HepG2 (cell line): ENCODE measurements at regions not wholly inside any gene's neighbourhood (a gene's known extent, or its start where the extent isn't known, plus 50 kb on each side); places are given as distances from the start of the nearest gene placed in this dataset.
A peak's percentile ranks its signal among the peaks of the same experiment; 100 is the strongest.

Source experiments
- AGO2 ChIP-seq: fragments of 200-400 bp; formaldehyde crosslinking; optimal IDR thresholded peaks from 2 replicates; pipeline ENCODE3; 2017; ENCODE audit warnings: mild to moderate bottlenecking, low read depth, low read length, moderate library complexity
- GABPA ChIP-seq, 2 experiments: IDR thresholded peaks; 2 replicates each; pipeline ENCODE4 v1.6.1; 2011 to 2016; ENCODE audit warnings: low read depth in 2 of 2, low read length in 1 of 2, missing biosample characterization in 1 of 2, missing genetic modification characterization in 1 of 2
- HMG20B ChIP-seq: conservative IDR thresholded peaks from 2 replicates; pipeline ENCODE4 v1.6.1; 2016; ENCODE audit warnings: missing genetic modification reagents, missing compliant biosample characterization
- HNF1A ChIP-seq, 2 experiments: sonication (generic) in 1 of 2; formaldehyde crosslinking in 1 of 2; IDR thresholded peaks; 2 replicates each; pipeline versions ENCODE4 v1.4.0 to v1.6.1; 2016 to 2020; ENCODE audit warnings: borderline replicate concordance in 1 of 2, low read depth in 1 of 2, mild to moderate bottlenecking in 1 of 2, missing genetic modification reagents in 1 of 2
- KAT7 ChIP-seq: IDR thresholded peaks from 2 replicates; pipeline ENCODE4 v1.6.1; 2018; ENCODE audit warnings: borderline replicate concordance, missing compliant biosample characterization
- NCOR1 ChIP-seq: fragments of 200-600 bp; sonication (generic); IDR thresholded peaks from 2 replicates; pipeline ENCODE4 v1.7.0; 2017; ENCODE audit warnings: antibody characterized with exemption, low read length, borderline replicate concordance
- NFATC3 ChIP-seq: sonication (generic); formaldehyde crosslinking; IDR thresholded peaks from 2 replicates; pipeline ENCODE4 v1.5.1; 2020; ENCODE audit warnings: mild to moderate bottlenecking, missing genetic modification reagents
- NFE2L1 ChIP-seq: sonication (generic); formaldehyde crosslinking; IDR thresholded peaks from 2 replicates; pipeline ENCODE4 v1.4.0; 2020; ENCODE audit warnings: missing genetic modification reagents, mild to moderate bottlenecking, borderline replicate concordance
- NR2C2 ChIP-seq: sonication (generic); formaldehyde crosslinking; IDR thresholded peaks from 2 replicates; pipeline ENCODE4 v1.4.0; 2020; ENCODE audit warnings: missing genetic modification reagents, mild to moderate bottlenecking, moderate library complexity, borderline replicate concordance
- TCF7 ChIP-seq: sonication (generic); IDR thresholded peaks from 2 replicates; pipeline ENCODE4 v1.6.1; 2016; ENCODE audit warnings: antibody characterized with exemption, low read depth
- ZBED4 ChIP-seq: sonication (generic); formaldehyde crosslinking; IDR thresholded peaks from 2 replicates; pipeline ENCODE4 v1.4.0; 2020; ENCODE audit warnings: missing genetic modification reagents, borderline replicate concordance
- ZBTB7A ChIP-seq: sonication (generic); formaldehyde crosslinking; IDR thresholded peaks from 2 replicates; pipeline ENCODE4 v1.8.0; 2022; ENCODE audit warnings: mild to moderate bottlenecking, missing genetic modification reagents
- ZFP90 ChIP-seq: sonication (generic); formaldehyde crosslinking; IDR thresholded peaks from 2 replicates; pipeline ENCODE4 v1.8.0; 2022; ENCODE audit warnings: missing genetic modification reagents, mild to moderate bottlenecking, inconsistent platforms, borderline replicate concordance
- ZMAT3 ChIP-seq: sonication (generic); formaldehyde crosslinking; conservative IDR thresholded peaks from 2 replicates; pipeline ENCODE4 v1.7.0; 2021; ENCODE audit warnings: missing genetic modification reagents
- ZNF362 ChIP-seq: sonication (generic); formaldehyde crosslinking; IDR thresholded peaks from 2 replicates; pipeline ENCODE4 v1.4.0; 2020; ENCODE audit warnings: missing genetic modification reagents, mild to moderate bottlenecking, borderline replicate concordance
- ZNF446 ChIP-seq: sonication (generic); formaldehyde crosslinking; IDR thresholded peaks from 2 replicates; pipeline ENCODE4 v1.5.0; 2020; ENCODE audit warnings: mild to moderate bottlenecking, missing genetic modification reagents
- ZNF709 ChIP-seq: sonication (generic); formaldehyde crosslinking; IDR thresholded peaks from 2 replicates; pipeline ENCODE4 v1.5.0; 2020; ENCODE audit warnings: mild to moderate bottlenecking, missing genetic modification reagents
- ZNF879 ChIP-seq: sonication (generic); formaldehyde crosslinking; IDR thresholded peaks from 2 replicates; pipeline ENCODE4 v1.8.1; 2023; ENCODE audit warnings: missing genetic modification reagents

- TF ChIP-seq NR2C2 (CRISPR knock-in tag) (peak; percentile 32; the same call in 1 of the 2 replicates), NFE2L1 (CRISPR knock-in tag) (no peak), AGO2 (no peak), TCF7 (peak; percentile 76; the same call in 1 of the 2 replicates), HNF1A (IDR thresholded peaks at IDR 0.05; ENCODE audit: low read depth) (no peak), HNF1A (CRISPR knock-in tag; IDR thresholded peaks at IDR 0.05; ENCODE audit: borderline replicate concordance) (peak; percentile 65; the same call in 1 of the 2 replicates), GABPA (IDR thresholded peaks at IDR 0.05; ENCODE audit: low read depth, low read length) (no peak), GABPA (CRISPR knock-in tag; IDR thresholded peaks at IDR 0.05; ENCODE audit: low read depth) (no peak), ZFP90 (CRISPR knock-in tag) (no peak), ZNF709 (CRISPR knock-in tag) (no peak), HMG20B (0 out of 2 replicates have a peak, but pooled peaks have one; percentile 57), ZNF879 (no peak), NCOR1 (peak; percentile 61; the same call in 1 of the 2 replicates), ZNF446 (no peak), KAT7 (CRISPR knock-in tag) (no peak), ZNF362 (CRISPR knock-in tag) (peak; percentile 26; the same call in 1 of the 2 replicates), ZBTB7A (CRISPR knock-in tag) (peak; percentile 56; the same call in 1 of the 2 replicates), ZBED4 (CRISPR knock-in tag) (peak; percentile 65; the same call in 1 of the 2 replicates), NFATC3 (CRISPR knock-in tag) (no peak), ZMAT3 (peak; percentile 72; the same call in 1 of the 2 replicates)
These were observed 73.2 kb upstream of the MEDAG start (continued) for GRCh38 chr13:30832845-30833332.
